Kidney glomerular epithelial cell (primary cell): ENCODE measurements at regions not wholly inside any gene's neighbourhood (a gene's known extent, or its start where the extent isn't known, plus 50 kb on each side); places are given as distances from the start of the nearest gene placed in this dataset.

ENCODE experiments used
- DNase-seq: peaks from one replicate; lab custom pipeline; 2025; lab: John Stamatoyannopoulos, UW

- DNase-seq: no peak
Observed at GRCh38 chr9:76557674-76558225, 98.8 kb downstream of the GCNT1 start.

- no peak for DNase-seq
Observed at GRCh38 chr9:76558465-76558864, 99.5 kb downstream of the GCNT1 start.

GRCh38 chr9:76559286-76559685 lies 100.3 kb downstream of the GCNT1 start:
- no peak for DNase-seq

GRCh38 chr9:76560481-76560922 lies 101.5 kb downstream of the GCNT1 start:
- peak; percentile 15 for DNase-seq

- no peak for DNase-seq
Observed at GRCh38 chr9:76561050-76561713, 102.2 kb downstream of the GCNT1 start.
